IgD-negative memory B cell (primary cell): ENCODE measurements at regions not wholly inside any gene's neighbourhood (a gene's known extent, or its start where the extent isn't known, plus 50 kb on each side); places are given as distances from the start of the nearest gene placed in this dataset.
A peak's percentile ranks its signal among the peaks of the same experiment; 100 is the strongest.

Source experiments
- H3K27ac Mint-ChIP-seq, 3 donors: one replicate each; pipeline ENCODE4 v1.8.0; 2020 to 2022; ENCODE audit warnings: mild to moderate bottlenecking in 3 of 3, mixed read lengths in 3 of 3, moderate library complexity in 1 of 3
- H3K27me3 Mint-ChIP-seq: one replicate; pipeline ENCODE4 v1.8.0; 2021; ENCODE audit warnings: mixed read lengths
- H3K36me3 Mint-ChIP-seq: one replicate; pipeline ENCODE4 v1.8.0; 2020; ENCODE audit warnings: mild to moderate bottlenecking, mixed read lengths
- H3K4me1 Mint-ChIP-seq, 3 donors: one replicate each; pipeline ENCODE4 v1.8.0; 2020 to 2022; ENCODE audit warnings: mixed read lengths in 3 of 3, mild to moderate bottlenecking in 1 of 3
- H3K4me3 Mint-ChIP-seq, 4 donors: one replicate each; pipeline ENCODE4 v1.8.0; 2020 to 2022; ENCODE audit warnings: mild to moderate bottlenecking in 4 of 4, mixed read lengths in 4 of 4, moderate library complexity in 3 of 4
- H3K9me3 Mint-ChIP-seq, 3 donors: one replicate each; pipeline ENCODE4 v1.8.0; 2020 to 2021; ENCODE audit warnings: mixed read lengths in 3 of 3, mild to moderate bottlenecking in 1 of 3

DNA sequence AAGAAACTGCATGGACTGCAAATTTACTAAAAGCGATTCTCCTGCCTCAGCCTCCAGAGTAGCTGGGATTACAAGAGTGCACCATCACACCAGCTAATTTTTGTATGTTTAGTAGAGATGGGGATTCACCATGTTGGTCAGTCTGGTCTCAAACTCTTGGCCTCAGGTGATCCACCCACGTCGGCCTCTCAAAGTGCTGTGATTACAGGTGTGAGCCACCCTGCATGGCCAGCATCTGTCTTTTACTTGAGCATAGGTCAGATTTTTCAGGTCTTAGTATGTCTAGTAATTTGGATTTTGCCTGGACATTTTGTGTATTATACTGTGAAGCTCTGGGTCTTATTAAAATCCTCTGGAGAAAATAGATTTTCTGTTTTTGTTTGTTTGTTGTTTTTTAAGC is 277.8 kb upstream of the VLDLR start:
- H3K4me3 Mint-ChIP-seq: no peak overlapping the region
- H3K27me3 Mint-ChIP-seq: no peaks in the 10 kb centered on the region
- no peak overlapping the region for H3K27ac Mint-ChIP-seq
- peaks cover 1 to 11% (median 5%) of the 10 kb centered on the region in 3 donors for H3K9me3 Mint-ChIP-seq
- no peaks in the 10 kb centered on the region for H3K4me1 Mint-ChIP-seq
- H3K36me3 Mint-ChIP-seq: no peaks in the 10 kb centered on the region

DNA sequence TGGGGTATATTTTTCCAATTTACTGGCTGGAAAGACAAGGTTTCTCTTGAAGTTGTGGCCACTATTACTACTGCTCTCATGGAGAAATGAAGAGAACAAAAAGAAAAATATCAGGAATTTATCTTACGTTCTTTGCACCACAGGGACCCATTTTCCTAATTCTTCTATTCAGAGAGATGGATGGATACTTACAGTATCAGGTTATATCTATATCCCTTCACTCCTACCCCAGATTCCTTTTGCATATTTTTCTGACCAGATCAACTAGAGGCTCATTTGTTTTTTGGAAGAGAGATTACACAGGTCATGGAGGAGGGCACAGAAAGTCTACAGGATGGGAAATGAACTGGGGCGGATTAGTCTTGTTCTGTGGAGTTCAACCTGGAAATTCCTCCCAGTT is 277.2 kb upstream of the VLDLR start:
- Mint-ChIP-seq H3K4me3 (no peak overlapping the region), H3K27ac (no peak overlapping the region), H3K9me3 (peaks cover 1 to 11% (median 5%) of the 10 kb centered on the region in 3 donors), H3K27me3 (no peaks in the 10 kb centered on the region), H3K36me3 (no peaks in the 10 kb centered on the region), H3K4me1 (no peaks in the 10 kb centered on the region)

DNA sequence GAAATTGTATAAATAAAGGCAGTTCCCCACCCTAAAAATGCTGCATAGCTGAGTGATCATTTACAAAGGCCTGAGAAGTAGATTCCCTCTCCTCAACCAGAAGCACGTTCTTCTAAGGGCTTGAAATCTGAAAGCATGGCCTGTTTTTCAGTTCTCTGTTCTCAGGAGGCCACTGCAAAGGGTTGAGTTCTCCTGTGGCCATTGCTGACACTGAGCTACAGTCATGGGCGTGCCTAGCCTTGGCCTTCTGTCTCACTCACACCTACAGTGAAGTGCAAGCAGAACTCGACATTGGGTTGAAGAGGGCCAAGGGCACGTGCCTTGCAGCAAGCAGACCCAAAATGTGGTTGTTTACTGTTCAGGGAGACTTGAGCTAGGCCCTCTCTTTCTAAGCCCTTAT is 276.6 kb upstream of the VLDLR start:
- Mint-ChIP-seq H3K4me3 (no peak overlapping the region), H3K36me3 (no peaks in the 10 kb centered on the region), H3K4me1 (no peaks in the 10 kb centered on the region), H3K9me3 (peaks cover 1 to 14% (median 5%) of the 10 kb centered on the region in 3 donors), H3K27ac (no peak overlapping the region), H3K27me3 (no peaks in the 10 kb centered on the region)

DNA sequence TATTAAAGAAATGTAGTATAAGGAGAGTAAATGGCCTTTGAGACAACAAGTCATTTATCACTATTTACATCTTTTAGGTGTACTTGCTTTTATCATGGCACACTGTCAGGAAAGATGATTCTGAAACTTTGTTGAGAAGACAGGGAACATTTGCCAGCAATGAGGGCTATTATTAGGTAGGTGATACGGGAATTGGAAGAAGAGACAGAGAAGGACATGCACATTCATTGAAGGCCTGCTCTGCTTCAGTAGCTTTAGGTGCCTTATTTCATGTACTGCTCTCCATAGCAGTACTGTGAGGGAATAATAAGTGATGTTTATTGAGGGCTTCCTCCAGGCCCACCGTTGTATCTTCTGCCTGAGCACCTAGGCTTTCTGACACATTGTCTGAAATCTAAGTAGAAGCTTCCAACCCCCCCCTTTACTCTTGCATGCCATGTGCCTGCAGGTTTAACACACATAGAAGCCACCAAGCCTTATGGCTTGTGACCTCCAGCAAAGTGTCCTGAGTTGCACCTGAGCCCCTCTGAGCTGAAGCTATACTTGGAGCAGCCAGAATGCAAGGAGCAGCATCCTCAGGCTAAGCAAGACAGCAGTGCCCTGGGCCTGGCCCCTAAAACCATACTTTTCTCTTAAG is 275.2 kb upstream of the VLDLR start:
- H3K4me1 Mint-ChIP-seq: no peaks in the 10 kb centered on the region
- no peak overlapping the region for H3K27ac Mint-ChIP-seq
- peaks cover 1 to 15% (median 5%) of the 10 kb centered on the region in 3 donors for H3K9me3 Mint-ChIP-seq
- H3K27me3 Mint-ChIP-seq: no peaks in the 10 kb centered on the region
- peak overlapping the region in 1 of 4 donors; percentile 43 for H3K4me3 Mint-ChIP-seq
- H3K36me3 Mint-ChIP-seq: no peaks in the 10 kb centered on the region

DNA sequence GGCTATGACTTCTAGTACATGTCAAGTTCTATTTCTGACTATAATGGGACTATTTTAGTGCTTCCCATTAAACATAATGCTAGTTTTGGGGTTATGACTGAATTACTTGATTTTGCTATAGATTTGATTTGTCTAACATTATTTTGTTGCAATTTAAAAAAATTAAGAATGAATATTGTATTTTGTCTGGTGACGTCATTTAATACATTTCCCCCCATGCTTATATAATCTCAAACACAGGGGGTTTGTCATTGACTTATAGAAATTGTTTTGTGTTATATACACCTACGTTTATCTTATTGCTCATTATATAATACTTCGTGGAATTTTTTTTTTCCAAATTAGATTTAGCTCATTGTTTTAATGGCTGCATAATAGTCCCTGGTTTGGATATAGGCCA is 270.3 kb upstream of the VLDLR start:
- Mint-ChIP-seq H3K36me3 (no peaks in the 10 kb centered on the region), H3K4me3 (no peak overlapping the region), H3K4me1 (no peaks in the 10 kb centered on the region), H3K27ac (no peak overlapping the region), H3K27me3 (no peaks in the 10 kb centered on the region), H3K9me3 (peaks cover 1 to 15% (median 5%) of the 10 kb centered on the region in 3 donors)

DNA sequence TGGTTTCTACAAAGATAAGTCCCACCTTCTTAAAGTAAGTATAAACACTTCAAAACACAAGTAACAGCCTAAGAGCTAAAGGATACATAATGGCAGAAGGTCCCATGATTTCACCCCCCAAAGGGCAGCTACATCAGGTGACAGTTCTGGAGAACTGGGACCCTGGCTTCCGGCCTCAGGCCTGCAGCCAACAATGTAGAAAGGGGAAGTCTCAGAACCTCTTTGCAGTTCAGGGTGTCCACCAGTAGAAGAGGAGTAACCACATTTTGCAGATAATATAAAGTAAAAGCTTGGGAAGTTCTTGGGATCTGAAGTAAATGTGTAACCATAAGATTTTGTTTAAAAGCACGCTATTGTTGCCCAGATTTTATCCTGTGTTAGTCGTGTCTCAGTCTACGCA is 267.4 kb upstream of the VLDLR start:
- peaks cover 2% of the 10 kb centered on the region for H3K27me3 Mint-ChIP-seq
- peaks cover 0 to 4% (median 0%) of the 10 kb centered on the region in 3 donors for H3K9me3 Mint-ChIP-seq
- no peaks in the 10 kb centered on the region for H3K4me1 Mint-ChIP-seq
- H3K27ac Mint-ChIP-seq: no peak overlapping the region
- H3K4me3 Mint-ChIP-seq: no peak overlapping the region
- H3K36me3 Mint-ChIP-seq: no peaks in the 10 kb centered on the region

DNA sequence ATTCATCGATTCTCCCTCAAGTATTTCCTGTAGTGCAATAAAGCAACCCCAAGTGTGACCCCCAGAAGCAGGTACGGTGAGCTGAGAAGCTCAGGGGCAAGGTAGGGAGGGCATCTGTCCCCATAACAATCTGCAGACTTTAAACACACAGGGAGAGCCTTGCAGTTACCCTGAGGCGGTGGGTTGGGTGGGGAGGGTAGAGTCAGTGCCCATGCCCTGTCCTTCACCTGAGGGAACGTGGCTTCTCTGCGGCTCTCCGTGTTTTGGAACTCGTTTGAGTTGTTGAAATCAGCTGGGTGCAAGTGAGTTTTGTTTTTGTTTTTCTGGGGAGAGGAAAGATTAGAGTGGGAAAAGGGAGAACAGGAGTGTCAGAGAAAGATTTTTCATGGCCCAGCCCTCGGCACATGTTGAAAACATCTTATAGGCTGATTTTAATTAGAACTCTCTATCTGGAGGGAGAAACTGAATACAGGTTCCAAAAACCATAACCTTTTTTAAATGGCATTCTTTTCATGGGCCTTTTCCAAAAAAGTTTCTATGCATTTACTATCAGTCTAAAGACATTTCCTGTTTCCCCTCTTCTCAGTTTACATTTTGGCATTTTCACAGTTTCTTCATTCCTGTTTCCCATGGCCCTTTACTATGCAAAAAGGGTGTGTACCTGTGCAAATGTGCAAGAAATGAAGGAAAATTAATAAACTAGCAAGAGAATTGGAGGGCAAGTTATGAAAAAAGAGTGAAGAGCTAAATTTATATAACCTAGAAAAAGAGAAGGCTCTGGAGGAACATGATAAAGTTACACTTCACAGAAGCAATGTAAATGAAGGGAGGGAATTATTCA is 266.5 kb upstream of the VLDLR start:
- Mint-ChIP-seq H3K27ac (peak overlapping the region in 1 of 3 donors; percentile 5), H3K9me3 (peaks cover 0 to 1% (median 0%) of the 10 kb centered on the region in 3 donors), H3K27me3 (peaks cover 3% of the 10 kb centered on the region), H3K4me1 (no peaks in the 10 kb centered on the region), H3K36me3 (no peaks in the 10 kb centered on the region), H3K4me3 (no peak overlapping the region)

DNA sequence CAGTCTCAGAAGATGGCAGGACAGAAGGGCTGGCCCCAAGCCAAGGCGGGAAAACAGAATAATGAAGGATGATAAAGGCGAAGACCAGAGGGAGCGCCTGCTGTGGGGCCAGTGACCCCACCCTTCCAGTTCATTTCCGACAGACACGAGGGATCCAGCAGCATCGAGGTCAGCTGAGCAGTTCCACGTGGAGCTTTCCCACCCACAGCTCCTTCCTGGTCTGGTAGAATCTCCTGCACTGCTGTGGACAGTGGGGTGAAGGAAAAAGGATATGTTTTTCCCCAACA is 265.9 kb upstream of the VLDLR start:
- peak overlapping the region in 1 of 3 donors; percentile 5 for H3K27ac Mint-ChIP-seq
- peaks cover 5% of the 10 kb centered on the region for H3K27me3 Mint-ChIP-seq
- no peaks in the 10 kb centered on the region for H3K36me3 Mint-ChIP-seq

DNA sequence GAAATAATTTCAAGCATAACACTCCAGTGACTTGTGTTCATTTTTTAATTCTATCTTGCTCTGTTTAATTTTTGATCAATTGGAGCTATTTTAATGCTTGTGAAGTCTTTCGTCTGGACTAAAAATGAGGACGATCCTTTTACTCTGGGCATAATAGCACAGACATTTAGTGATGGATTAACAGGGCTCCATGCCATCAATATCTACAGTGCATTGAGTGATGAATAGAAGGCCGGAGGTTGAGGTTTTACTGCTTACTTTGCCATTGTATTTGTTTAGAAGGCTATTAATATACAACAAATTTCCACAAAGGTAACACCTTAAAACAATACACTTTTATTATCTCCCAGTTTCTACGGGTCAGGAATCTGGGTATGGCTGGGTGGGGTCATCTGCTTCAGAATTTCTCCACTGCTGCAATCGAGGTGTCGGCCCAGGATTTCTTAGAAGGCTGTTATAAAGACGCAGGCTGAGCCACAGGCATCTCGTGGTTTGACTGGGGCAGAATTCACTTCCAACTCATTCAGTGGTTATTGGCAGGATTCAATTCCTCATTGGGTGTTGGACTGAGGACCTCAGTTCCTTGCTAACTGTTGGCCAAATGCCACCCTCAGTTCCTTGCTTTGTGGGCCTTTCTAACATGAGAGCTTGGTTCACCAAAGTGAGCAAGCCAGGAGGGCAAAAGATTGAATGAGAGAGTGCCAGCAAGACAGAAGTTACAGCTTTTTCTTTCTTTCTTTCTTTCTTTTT is 265.4 kb upstream of the VLDLR start:
- Mint-ChIP-seq H3K36me3 (no peaks in the 10 kb centered on the region), H3K27me3 (peaks cover 5% of the 10 kb centered on the region), H3K4me1 (no peaks in the 10 kb centered on the region), H3K9me3 (no peaks in the 10 kb centered on the region), H3K4me3 (no peak overlapping the region), H3K27ac (no peak overlapping the region)

More for the DNA sequence above, 265.9 kb upstream of the VLDLR start:
- no peaks in the 10 kb centered on the region for H3K9me3 Mint-ChIP-seq
- H3K4me1 Mint-ChIP-seq: no peaks in the 10 kb centered on the region
- H3K4me3 Mint-ChIP-seq: no peak overlapping the region

DNA sequence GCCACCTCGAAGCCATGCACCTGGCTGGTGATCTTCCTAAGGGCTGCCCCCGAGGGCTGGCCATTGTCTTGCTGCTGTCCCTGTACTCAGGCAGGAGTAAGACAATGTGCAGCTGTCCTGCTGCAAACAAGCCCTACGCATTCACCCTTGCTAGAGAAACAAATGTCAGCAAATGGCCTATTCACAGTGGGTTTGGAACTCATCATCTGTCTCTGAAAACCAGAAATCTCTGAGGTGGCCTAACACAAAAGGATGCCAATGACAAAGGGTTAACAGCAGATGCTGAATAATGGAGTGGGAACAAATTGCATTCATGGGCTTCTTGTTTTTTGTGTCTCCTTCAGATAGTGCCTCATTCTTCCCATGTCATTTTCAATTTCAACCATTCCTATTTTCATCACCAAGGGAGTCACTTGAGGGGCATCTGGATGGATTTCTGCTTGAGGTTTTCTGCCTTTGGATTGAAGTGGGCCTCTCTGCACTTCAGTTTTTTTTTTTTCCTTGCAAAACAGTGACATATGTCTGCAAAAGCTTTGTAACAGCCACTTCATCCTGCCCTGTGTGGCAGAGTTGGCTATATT is 261.6 kb upstream of the VLDLR start:
- H3K27ac Mint-ChIP-seq: no peak overlapping the region
- H3K4me3 Mint-ChIP-seq: no peak overlapping the region
- no peaks in the 10 kb centered on the region for H3K9me3 Mint-ChIP-seq
- H3K36me3 Mint-ChIP-seq: no peaks in the 10 kb centered on the region
- H3K27me3 Mint-ChIP-seq: peaks cover 10% of the 10 kb centered on the region
- H3K4me1 Mint-ChIP-seq: no peaks in the 10 kb centered on the region

DNA sequence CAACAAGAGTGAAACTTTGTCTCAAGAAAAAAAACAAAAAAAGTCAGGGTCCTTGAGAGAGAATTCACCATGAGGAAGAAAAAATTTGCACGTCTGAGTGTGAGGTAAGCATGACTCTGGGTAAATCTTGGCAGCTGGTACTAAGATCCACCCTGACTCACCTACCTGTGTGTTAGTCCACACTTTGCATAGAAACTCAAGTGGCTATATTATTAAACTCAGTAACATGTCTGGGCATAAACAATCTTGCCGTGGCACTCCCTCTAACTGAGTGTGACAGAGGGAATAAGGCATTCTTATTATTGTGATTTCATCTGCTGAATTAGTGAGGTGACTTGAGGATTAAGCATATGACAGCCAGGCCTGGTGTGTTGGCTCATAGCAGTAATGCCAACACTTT is 259.4 kb upstream of the VLDLR start:
- Mint-ChIP-seq H3K4me3 (no peak overlapping the region), H3K36me3 (no peaks in the 10 kb centered on the region), H3K27me3 (peaks cover 10% of the 10 kb centered on the region), H3K4me1 (no peaks in the 10 kb centered on the region), H3K9me3 (no peaks in the 10 kb centered on the region), H3K27ac (peak overlapping the region in 1 of 3 donors; percentile 43)

DNA sequence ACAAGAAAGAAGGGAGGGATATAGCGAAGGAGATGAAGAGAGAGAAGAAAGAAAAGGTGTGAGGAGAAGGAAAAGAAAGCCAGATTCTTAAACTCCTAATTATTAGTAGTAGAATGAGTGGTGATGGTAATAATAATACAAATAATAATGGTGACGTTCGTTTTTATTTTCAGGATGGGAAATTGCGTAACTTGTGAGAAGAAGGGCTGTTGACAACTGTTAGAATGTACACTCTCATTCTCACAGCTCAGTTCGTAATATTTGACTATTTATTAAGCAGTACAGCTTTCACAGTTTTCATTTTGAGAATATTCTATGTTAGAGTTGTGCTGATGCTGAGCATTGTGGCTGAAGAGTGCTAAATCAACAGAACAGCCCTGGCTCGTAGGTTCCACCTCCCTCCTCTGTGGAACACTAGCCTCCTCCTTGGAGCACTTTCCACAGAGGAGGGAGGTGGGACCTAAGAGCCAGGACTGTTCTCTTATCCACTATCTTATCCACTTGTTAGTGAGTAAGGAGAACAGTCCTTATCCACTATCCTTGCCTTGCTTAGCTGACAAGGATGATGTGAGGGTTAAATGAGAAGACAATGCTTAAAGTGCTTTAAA is 258.3 kb upstream of the VLDLR start:
- Mint-ChIP-seq H3K27ac (no peak overlapping the region), H3K4me3 (no peak overlapping the region), H3K4me1 (no peaks in the 10 kb centered on the region), H3K36me3 (no peaks in the 10 kb centered on the region), H3K27me3 (peaks cover 9% of the 10 kb centered on the region), H3K9me3 (no peaks in the 10 kb centered on the region)

DNA sequence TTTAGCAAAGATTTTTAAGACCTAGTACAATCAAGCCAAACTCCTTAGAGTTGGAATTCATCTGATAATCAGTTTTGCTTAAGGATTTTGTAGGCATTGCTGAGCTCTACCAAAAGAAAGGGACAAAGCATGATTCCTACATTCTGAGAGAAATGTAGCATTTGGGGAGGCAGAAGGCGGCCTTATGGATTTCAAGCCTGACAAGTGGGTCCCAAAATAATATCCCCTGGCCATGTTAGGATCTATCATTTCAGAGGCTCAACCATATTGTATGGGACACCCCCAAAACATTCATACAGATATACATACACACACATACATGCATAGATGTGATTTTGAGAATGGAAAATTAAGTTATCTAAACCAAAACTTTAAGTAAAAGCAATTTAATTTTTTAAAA is 257.8 kb upstream of the VLDLR start:
- Mint-ChIP-seq H3K9me3 (no peaks in the 10 kb centered on the region), H3K4me1 (no peaks in the 10 kb centered on the region), H3K36me3 (no peaks in the 10 kb centered on the region), H3K4me3 (no peak overlapping the region), H3K27me3 (peaks cover 11% of the 10 kb centered on the region), H3K27ac (no peak overlapping the region)

DNA sequence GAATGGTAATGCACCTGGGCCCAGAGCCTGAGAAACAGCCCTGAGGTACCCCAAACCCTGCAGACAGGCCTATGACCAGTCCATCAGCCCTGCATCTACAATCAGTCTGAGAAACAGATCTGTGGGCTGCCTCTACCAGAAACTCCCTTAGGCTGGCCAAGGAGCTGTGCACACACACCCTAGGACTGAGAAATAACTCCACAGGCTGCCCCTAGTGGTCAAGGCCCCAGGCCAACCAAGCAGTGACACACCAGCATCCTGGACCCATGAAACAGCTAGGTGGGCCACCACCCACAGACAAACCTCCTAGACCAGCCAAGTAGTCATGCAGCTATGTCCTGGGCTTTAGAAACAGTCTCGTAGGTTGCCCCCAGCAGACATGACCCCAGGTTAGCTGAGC is 253.6 kb upstream of the VLDLR start:
- H3K4me1 Mint-ChIP-seq: no peaks in the 10 kb centered on the region
- no peak overlapping the region for H3K4me3 Mint-ChIP-seq
- peaks cover 0 to 2% (median 1%) of the 10 kb centered on the region in 3 donors for H3K9me3 Mint-ChIP-seq
- peaks cover 2% of the 10 kb centered on the region for H3K36me3 Mint-ChIP-seq
- H3K27ac Mint-ChIP-seq: no peak overlapping the region
- peaks cover 2% of the 10 kb centered on the region for H3K27me3 Mint-ChIP-seq

DNA sequence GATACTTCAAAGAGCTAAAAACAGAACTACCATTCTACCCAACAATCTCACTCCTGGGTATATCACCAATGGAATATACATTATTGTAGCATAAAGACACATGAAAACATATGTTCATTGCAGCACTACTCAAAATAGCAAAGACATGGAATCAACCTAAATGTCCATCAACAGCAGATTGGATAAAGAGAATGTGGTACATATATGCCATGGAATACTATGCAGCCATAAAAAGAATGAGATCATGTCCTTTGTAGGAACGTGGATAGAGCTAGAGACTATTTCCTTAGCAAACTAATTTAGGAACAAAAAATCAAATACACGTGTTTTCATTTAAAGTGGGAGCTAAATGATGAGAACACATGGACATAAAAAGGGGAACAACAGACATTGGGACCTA is 247.9 kb upstream of the VLDLR start:
- Mint-ChIP-seq H3K4me1 (no peaks in the 10 kb centered on the region), H3K36me3 (peaks cover 2% of the 10 kb centered on the region), H3K27ac (no peak overlapping the region), H3K27me3 (peaks cover under 1% of the 10 kb centered on the region), H3K4me3 (no peak overlapping the region), H3K9me3 (peaks cover 5 to 7% (median 5%) of the 10 kb centered on the region in 3 donors)
